ENCODE measurements at regions not wholly inside any gene's neighbourhood (a gene's known extent, or its start where the extent isn't known, plus 50 kb on each side); places are given as distances from the start of the nearest gene placed in this dataset.

DNA sequence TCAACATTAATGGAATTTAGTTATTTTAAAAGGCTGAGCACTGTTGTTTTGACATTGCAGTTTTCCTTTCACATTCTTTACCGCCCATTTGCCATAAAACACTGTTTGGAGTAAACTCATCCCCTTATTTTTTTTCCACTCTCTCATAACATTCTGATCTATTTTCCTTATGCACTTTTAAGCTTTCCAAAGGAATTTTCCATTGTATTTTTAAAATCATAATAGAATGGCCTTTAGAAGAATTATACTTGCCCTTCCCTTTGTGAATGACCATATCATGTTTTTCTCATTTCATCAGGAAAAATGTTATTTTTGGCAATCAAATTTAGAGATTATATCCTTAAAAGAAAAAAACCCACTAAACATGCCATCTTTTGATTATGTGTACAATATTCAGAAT lies 1074.2 kb downstream of the STIM2 start:
- no peak for TF ChIP-seq CTCF (IDR thresholded peaks at IDR 0.05; ENCODE audit: borderline replicate concordance, insufficient read depth, low read depth, low read length)
- no peak overlapping the region for H3K4me3 ChIP-seq (ENCODE audit: low read depth, low read length)

GRCh38 chr4:27946799-27947198 lies 1086.2 kb downstream of the STIM2 start:
- H3K4me3 ChIP-seq (ENCODE audit: low read depth, low read length), result no peak overlapping the region
- TF ChIP-seq CTCF (IDR thresholded peaks at IDR 0.05; ENCODE audit: borderline replicate concordance, insufficient read depth, low read depth, low read length), result no peak

- TF ChIP-seq CTCF (IDR thresholded peaks at IDR 0.05; ENCODE audit: borderline replicate concordance, insufficient read depth, low read depth, low read length), result no peak
These were observed 1086.7 kb downstream of the STIM2 start for GRCh38 chr4:27947302-27947701.

GRCh38 chr4:27964095-27964494 lies 1103.5 kb downstream of the STIM2 start:
- H3K4me3 ChIP-seq (ENCODE audit: low read depth, low read length), result no peak overlapping the region
- no peak for TF ChIP-seq CTCF (IDR thresholded peaks at IDR 0.05; ENCODE audit: borderline replicate concordance, insufficient read depth, low read depth, low read length)

More at GRCh38 chr4:27947302-27947701, 1086.7 kb downstream of the STIM2 start:
- no peak overlapping the region for H3K4me3 ChIP-seq (ENCODE audit: low read depth, low read length)

DNA sequence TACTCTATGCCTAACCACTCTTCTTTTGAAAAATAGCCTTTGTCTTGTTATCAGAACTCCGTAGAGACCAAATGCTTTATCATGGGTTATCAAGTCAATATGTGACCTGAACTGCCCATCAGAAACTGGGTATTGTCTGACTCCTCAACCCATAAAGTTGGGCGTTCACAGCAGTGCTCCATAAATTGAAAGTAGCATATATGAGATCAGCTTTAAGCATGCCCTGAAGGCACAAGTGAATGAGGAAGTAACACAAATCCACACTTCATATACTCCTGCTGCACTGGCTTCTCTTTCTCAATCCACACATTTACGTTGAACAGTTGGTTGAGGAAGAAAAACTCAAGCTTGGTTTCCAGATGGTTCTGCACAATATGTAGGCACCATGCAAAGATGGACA lies 1106.0 kb downstream of the STIM2 start:
- H3K4me3 ChIP-seq (ENCODE audit: low read depth, low read length), result no peak overlapping the region
- TF ChIP-seq CTCF (IDR thresholded peaks at IDR 0.05; ENCODE audit: borderline replicate concordance, insufficient read depth, low read depth, low read length), result no peak

- no peak for TF ChIP-seq CTCF (IDR thresholded peaks at IDR 0.05; ENCODE audit: borderline replicate concordance, insufficient read depth, low read depth, low read length)
- H3K4me3 ChIP-seq (ENCODE audit: low read depth, low read length), result no peak overlapping the region
These were observed 1112.4 kb downstream of the STIM2 start for GRCh38 chr4:27973056-27973455.

- H3K4me3 ChIP-seq (ENCODE audit: low read depth, low read length), result no peak overlapping the region
- TF ChIP-seq CTCF (IDR thresholded peaks at IDR 0.05; ENCODE audit: borderline replicate concordance, insufficient read depth, low read depth, low read length), result no peak
These were observed 1113.1 kb downstream of the STIM2 start for GRCh38 chr4:27973700-27974099.
